ENCODE measurements at regions not wholly inside any gene's neighbourhood (a gene's known extent, or its start where the extent isn't known, plus 50 kb on each side); places are given as distances from the start of the nearest gene placed in this dataset.

- no peak for TF ChIP-seq TAF1 (IDR thresholded peaks at IDR 0.05; ENCODE audit: borderline replicate concordance, insufficient read depth, low read length)
- no peak for TF ChIP-seq POLR2AphosphoS5 (IDR thresholded peaks at IDR 0.05; ENCODE audit: low read depth, low read length)
- no peak for TF ChIP-seq REST (IDR thresholded peaks at IDR 0.05; ENCODE audit: insufficient read depth in 1 of 2, low read depth in 2 of 2, low read length in 2 of 2)
Measured at GRCh38 chr4:116752027-116752426, 333.3 kb downstream of the TRAM1L1 start.

Data from PFSK-1 (cell line).